Stimulated activated naive CD8-positive, alpha-beta T cell treated with anti-CD3 and anti-CD28 coated beads, Interleukin-15, Interleukin-2, amounts not matched to agents 100 ng/mL and 50 ng/mL, for 24 hours (primary cell): ENCODE measurements at regions not wholly inside any gene's neighbourhood (a gene's known extent, or its start where the extent isn't known, plus 50 kb on each side); places are given as distances from the start of the nearest gene placed in this dataset.
"Not testable (repeated sequence)": the region's sequence is repeated elsewhere in the genome, so short reads cannot be mapped to it uniquely, and the experiment has no call there.

Experiments
- H3K27ac Mint-ChIP-seq: one replicate; pipeline ENCODE4 v1.8.0; 2021; ENCODE audit warnings: mild to moderate bottlenecking, mixed read lengths
- H3K27me3 Mint-ChIP-seq: one replicate; pipeline ENCODE4 v1.8.0; 2021; ENCODE audit warnings: mixed read lengths
- H3K36me3 Mint-ChIP-seq: one replicate; pipeline ENCODE4 v1.8.0; 2021; ENCODE audit warnings: low read depth, mixed read lengths
- H3K4me1 Mint-ChIP-seq: one replicate; pipeline ENCODE4 v1.8.0; 2021; ENCODE audit warnings: low read depth, mixed read lengths
- H3K4me3 Mint-ChIP-seq: one replicate; pipeline ENCODE4 v1.8.0; 2021; ENCODE audit warnings: mild to moderate bottlenecking, mixed read lengths
- H3K9me3 Mint-ChIP-seq: one replicate; pipeline ENCODE4 v1.8.0; 2021; ENCODE audit warnings: mixed read lengths

GRCh38 chr13:64528838-64529237 is 2701.3 kb downstream of the PCDH9 start:
- H3K9me3 Mint-ChIP-seq, result no peaks in the 10 kb centered on the region
- H3K36me3 Mint-ChIP-seq, result no peaks in the 10 kb centered on the region
- no peak overlapping the region for H3K4me3 Mint-ChIP-seq
- H3K27ac Mint-ChIP-seq, result no peak overlapping the region
- no peaks in the 10 kb centered on the region for H3K4me1 Mint-ChIP-seq
- no peaks in the 10 kb centered on the region for H3K27me3 Mint-ChIP-seq

- Mint-ChIP-seq H3K36me3 (no peaks in the 10 kb centered on the region), H3K4me1 (no peaks in the 10 kb centered on the region), H3K4me3 (no peak overlapping the region), H3K27me3 (no peaks in the 10 kb centered on the region), H3K9me3 (no peaks in the 10 kb centered on the region), H3K27ac (no peak overlapping the region)
These were observed 2702.6 kb downstream of the PCDH9 start for GRCh38 chr13:64527561-64527960.

- Mint-ChIP-seq H3K4me1 (no peaks in the 10 kb centered on the region), H3K4me3 (no peak overlapping the region), H3K9me3 (no peaks in the 10 kb centered on the region)
These were observed 2704.4 kb downstream of the PCDH9 start for GRCh38 chr13:64525687-64526086.

GRCh38 chr13:64510747-64511146 is 2719.4 kb downstream of the PCDH9 start:
- Mint-ChIP-seq H3K4me3 (no peak overlapping the region), H3K27me3 (no peaks in the 10 kb centered on the region), H3K9me3 (peaks cover 9% of the 10 kb centered on the region), H3K4me1 (no peaks in the 10 kb centered on the region), H3K27ac (no peak overlapping the region), H3K36me3 (no peaks in the 10 kb centered on the region)

More at GRCh38 chr13:64525687-64526086, 2704.4 kb downstream of the PCDH9 start:
- Mint-ChIP-seq H3K27me3 (no peaks in the 10 kb centered on the region), H3K36me3 (no peaks in the 10 kb centered on the region), H3K27ac (no peak overlapping the region)

- no peaks in the 10 kb centered on the region for H3K27me3 Mint-ChIP-seq
- no peak overlapping the region for H3K4me3 Mint-ChIP-seq
- peaks cover 6% of the 10 kb centered on the region for H3K9me3 Mint-ChIP-seq
- H3K36me3 Mint-ChIP-seq, result no peaks in the 10 kb centered on the region
- no peak overlapping the region for H3K27ac Mint-ChIP-seq
- no peaks in the 10 kb centered on the region for H3K4me1 Mint-ChIP-seq
These were observed 2723.9 kb downstream of the PCDH9 start for GRCh38 chr13:64506246-64506645.

- Mint-ChIP-seq H3K27ac (no peak overlapping the region), H3K27me3 (no peaks in the 10 kb centered on the region), H3K4me3 (no peak overlapping the region), H3K36me3 (no peaks in the 10 kb centered on the region), H3K4me1 (no peaks in the 10 kb centered on the region), H3K9me3 (peaks cover 6% of the 10 kb centered on the region)
These were observed 2724.7 kb downstream of the PCDH9 start for GRCh38 chr13:64505336-64505910.

- no peak overlapping the region for H3K4me3 Mint-ChIP-seq
- peaks cover 4% of the 10 kb centered on the region for H3K9me3 Mint-ChIP-seq
- H3K36me3 Mint-ChIP-seq, result no peaks in the 10 kb centered on the region
- no peaks in the 10 kb centered on the region for H3K4me1 Mint-ChIP-seq
- no peaks in the 10 kb centered on the region for H3K27me3 Mint-ChIP-seq
- H3K27ac Mint-ChIP-seq, result no peak overlapping the region
These were observed 2741.4 kb downstream of the PCDH9 start for GRCh38 chr13:64488731-64489130.

GRCh38 chr13:64482373-64482772 is 2747.8 kb downstream of the PCDH9 start:
- H3K4me1 Mint-ChIP-seq, result no peaks in the 10 kb centered on the region
- no peaks in the 10 kb centered on the region for H3K36me3 Mint-ChIP-seq
- no peak overlapping the region for H3K27ac Mint-ChIP-seq
- peaks cover 13% of the 10 kb centered on the region for H3K9me3 Mint-ChIP-seq
- H3K4me3 Mint-ChIP-seq, result no peak overlapping the region
- H3K27me3 Mint-ChIP-seq, result no peaks in the 10 kb centered on the region

GRCh38 chr13:64480672-64481071 is 2749.5 kb downstream of the PCDH9 start:
- Mint-ChIP-seq H3K9me3 (peaks cover 23% of the 10 kb centered on the region), H3K36me3 (no peaks in the 10 kb centered on the region), H3K27ac (no peak overlapping the region), H3K27me3 (no peaks in the 10 kb centered on the region), H3K4me3 (no peak overlapping the region), H3K4me1 (no peaks in the 10 kb centered on the region)

GRCh38 chr13:64480211-64480610 is 2749.9 kb downstream of the PCDH9 start:
- no peaks in the 10 kb centered on the region for H3K36me3 Mint-ChIP-seq
- H3K4me1 Mint-ChIP-seq, result no peaks in the 10 kb centered on the region
- peaks cover 23% of the 10 kb centered on the region for H3K9me3 Mint-ChIP-seq
- H3K4me3 Mint-ChIP-seq, result no peak overlapping the region
- H3K27me3 Mint-ChIP-seq, result no peaks in the 10 kb centered on the region
- H3K27ac Mint-ChIP-seq, result no peak overlapping the region

GRCh38 chr13:64477146-64477545 is 2753.0 kb downstream of the PCDH9 start:
- H3K27ac Mint-ChIP-seq, result no peak overlapping the region
- no peak overlapping the region for H3K4me3 Mint-ChIP-seq
- no peaks in the 10 kb centered on the region for H3K4me1 Mint-ChIP-seq
- no peaks in the 10 kb centered on the region for H3K27me3 Mint-ChIP-seq
- peaks cover 19% of the 10 kb centered on the region for H3K9me3 Mint-ChIP-seq
- H3K36me3 Mint-ChIP-seq, result no peaks in the 10 kb centered on the region

GRCh38 chr13:64476041-64476568 is 2754.0 kb downstream of the PCDH9 start:
- H3K4me1 Mint-ChIP-seq, H3K36me3 Mint-ChIP-seq, H3K4me3 Mint-ChIP-seq, H3K27ac Mint-ChIP-seq, H3K27me3 Mint-ChIP-seq: not testable (repeated sequence)
- peaks cover 19% of the 10 kb centered on the region for H3K9me3 Mint-ChIP-seq

GRCh38 chr13:64471916-64472315 is 2758.2 kb downstream of the PCDH9 start:
- H3K27me3 Mint-ChIP-seq, result no peaks in the 10 kb centered on the region
- H3K27ac Mint-ChIP-seq, result no peak overlapping the region
- H3K4me3 Mint-ChIP-seq, result no peak overlapping the region
- H3K4me1 Mint-ChIP-seq, result no peaks in the 10 kb centered on the region
- H3K9me3 Mint-ChIP-seq, result peaks cover 8% of the 10 kb centered on the region
- no peaks in the 10 kb centered on the region for H3K36me3 Mint-ChIP-seq

GRCh38 chr13:64470751-64471150 is 2759.4 kb downstream of the PCDH9 start:
- no peaks in the 10 kb centered on the region for H3K9me3 Mint-ChIP-seq
- H3K36me3 Mint-ChIP-seq, result no peaks in the 10 kb centered on the region
- H3K4me1 Mint-ChIP-seq, result no peaks in the 10 kb centered on the region
- no peaks in the 10 kb centered on the region for H3K27me3 Mint-ChIP-seq
- no peak overlapping the region for H3K27ac Mint-ChIP-seq
- H3K4me3 Mint-ChIP-seq, result no peak overlapping the region

- H3K4me3 Mint-ChIP-seq, result no peak overlapping the region
- H3K4me1 Mint-ChIP-seq, result no peaks in the 10 kb centered on the region
- H3K27me3 Mint-ChIP-seq, result no peaks in the 10 kb centered on the region
- peaks cover 2% of the 10 kb centered on the region for H3K9me3 Mint-ChIP-seq
- no peak overlapping the region for H3K27ac Mint-ChIP-seq
- no peaks in the 10 kb centered on the region for H3K36me3 Mint-ChIP-seq
These were observed 2770.4 kb downstream of the PCDH9 start for GRCh38 chr13:64459778-64460177.

GRCh38 chr13:64457976-64458375 is 2772.2 kb downstream of the PCDH9 start:
- H3K9me3 Mint-ChIP-seq, result peaks cover 3% of the 10 kb centered on the region
- no peak overlapping the region for H3K27ac Mint-ChIP-seq
- no peak overlapping the region for H3K4me3 Mint-ChIP-seq

More at GRCh38 chr13:64457976-64458375, 2772.2 kb downstream of the PCDH9 start:
- Mint-ChIP-seq H3K4me1 (no peaks in the 10 kb centered on the region), H3K27me3 (no peaks in the 10 kb centered on the region), H3K36me3 (no peaks in the 10 kb centered on the region)
